Neural cell (in vitro differentiated cells): ENCODE measurements at regions not wholly inside any gene's neighbourhood (a gene's known extent, or its start where the extent isn't known, plus 50 kb on each side); places are given as distances from the start of the nearest gene placed in this dataset.
"Not testable (repeated sequence)": the region's sequence is repeated elsewhere in the genome, so short reads cannot be mapped to it uniquely, and the experiment has no call there.

ENCODE experiments used
- H2AFZ ChIP-seq: fragments of 200-600, 300-800 bp; sonication (generic), shearing (Covaris generic); 2 replicates; pipeline ENCODE4 v1.6.0; 2014; ENCODE audit warnings: low read depth, mild to moderate bottlenecking, antibody characterized with exemption, low read length, moderate library complexity
- H3F3A ChIP-seq: fragments of 200-600 bp; shearing (Covaris generic); 2 replicates; pipeline ENCODE4 v1.6.1; 2016; ENCODE audit warnings: mild to moderate bottlenecking, moderate library complexity, mixed read lengths, antibody characterized with exemption, low read length; ENCODE audit not compliant: insufficient read depth, poor library complexity, severe bottlenecking
- H3K27ac ChIP-seq: fragments of 200-600, 300-800 bp; sonication (generic), shearing (Covaris generic); 2 replicates; pipeline ENCODE4 v1.5.1; 2014; ENCODE audit warnings: mild to moderate bottlenecking, low read length, moderate library complexity
- H3K27me3 ChIP-seq: fragments of 300-800, 200-600 bp; sonication (generic), shearing (Covaris generic); 2 replicates; pipeline ENCODE4 v1.6.0; 2014; ENCODE audit warnings: mild to moderate bottlenecking, low read depth, low read length, moderate library complexity; ENCODE audit not compliant: insufficient read depth
- H3K36me3 ChIP-seq: fragments of 300-800, 200-600 bp; sonication (generic), shearing (Covaris generic); 2 replicates; pipeline ENCODE4 v1.5.1; 2014; ENCODE audit warnings: mild to moderate bottlenecking, antibody characterized with exemption, low read length, moderate library complexity; ENCODE audit not compliant: insufficient read depth
- H3K4me2 ChIP-seq: fragments of 300-800, 200-600 bp; sonication (generic), shearing (Covaris generic); 2 replicates; pipeline ENCODE4 v1.6.0; 2014; ENCODE audit warnings: mild to moderate bottlenecking, low read length
- H3K4me3 ChIP-seq: fragments of 300-800, 200-600 bp; sonication (generic), shearing (Covaris generic); 2 replicates; pipeline ENCODE4 v1.5.1; 2014; ENCODE audit warnings: mild to moderate bottlenecking, low read length, moderate library complexity
- H3K79me2 ChIP-seq: fragments of 200-600 bp; shearing (Covaris generic); replicated peaks from 2 replicates; pipeline ENCODE4 v1.6.0; 2014; ENCODE audit warnings: mild to moderate bottlenecking, low read length, moderate library complexity; ENCODE audit not compliant: insufficient read depth
- H3K9ac ChIP-seq: fragments of 300-800, 200-600 bp; sonication (generic), shearing (Covaris generic); 2 replicates; pipeline ENCODE4 v1.6.1; 2016; ENCODE audit warnings: mild to moderate bottlenecking, low read length, mixed read lengths
- H3K9me2 ChIP-seq: fragments of 200-600 bp; shearing (Covaris generic); 2 replicates; pipeline ENCODE4 v1.6.1; 2016; ENCODE audit warnings: mild to moderate bottlenecking, low read length, mixed read lengths; ENCODE audit not compliant: insufficient read depth
- H3K9me3 ChIP-seq: fragments of 200-600, 300-800 bp; sonication (generic), shearing (Covaris generic); 2 replicates; pipeline ENCODE4 v1.6.1; 2016; ENCODE audit warnings: mild to moderate bottlenecking, mixed run types, low read length, moderate library complexity, mixed read lengths
- H4K20me1 ChIP-seq: fragments of 200-600 bp; shearing (Covaris generic); 2 replicates; pipeline ENCODE4 v1.6.1; 2016; ENCODE audit warnings: mild to moderate bottlenecking, mixed run types; ENCODE audit not compliant: insufficient read depth
- CTCF ChIP-seq: fragments of 450-650 bp; IDR thresholded peaks from 2 replicates; pipeline ENCODE4 v1.5.1; 2014; ENCODE audit warnings: antibody characterized with exemption, mild to moderate bottlenecking, moderate library complexity; ENCODE audit not compliant: poor library complexity, severe bottlenecking
- EP300 ChIP-seq: fragments of 450-650 bp; conservative IDR thresholded peaks from 2 replicates; pipeline ENCODE4 v1.6.1; 2014; ENCODE audit warnings: antibody characterized with exemption, mild to moderate bottlenecking, moderate library complexity; ENCODE audit not compliant: poor library complexity, severe bottlenecking
- EZH2 ChIP-seq: fragments of 200-600, 300-800 bp; shearing (Covaris generic), sonication (generic); IDR thresholded peaks from 2 replicates; pipeline ENCODE4 v1.6.1; 2014; ENCODE audit warnings: antibody characterized with exemption, low read length, borderline replicate concordance, mild to moderate bottlenecking; ENCODE audit not compliant: insufficient read depth, poor library complexity, severe bottlenecking
- MXI1 ChIP-seq: fragments of 450-650 bp; conservative IDR thresholded peaks from 2 replicates; pipeline ENCODE4 v1.6.1; 2014; ENCODE audit warnings: antibody characterized with exemption, mild to moderate bottlenecking; ENCODE audit not compliant: poor library complexity, severe bottlenecking
- POLR2AphosphoS5 ChIP-seq: IDR thresholded peaks from 2 replicates; pipeline ENCODE4 v1.6.1; 2012
- RAD21 ChIP-seq: fragments of 450-650 bp; conservative IDR thresholded peaks from 2 replicates; pipeline ENCODE4 v1.6.1; 2014; ENCODE audit warnings: antibody characterized with exemption, mild to moderate bottlenecking, moderate library complexity
- SMC3 ChIP-seq: fragments of 450-650 bp; conservative IDR thresholded peaks from 2 replicates; pipeline ENCODE4 v1.6.1; 2014; ENCODE audit warnings: antibody characterized with exemption, mild to moderate bottlenecking, moderate library complexity; ENCODE audit not compliant: poor library complexity
- TAF1 ChIP-seq: IDR thresholded peaks from 2 replicates; pipeline ENCODE4 v1.6.1; 2012; ENCODE audit warnings: low read depth
- TF ChIP-seq, protein P1 (sequence below): IDR thresholded peaks from 2 replicates; pipeline ENCODE4 v1.6.1; 2012; ENCODE audit warnings: borderline replicate concordance

- Histone ChIP-seq H3K9ac (no peak overlapping the region), H3K9me2 (no peaks in the 10 kb centered on the region), H3K4me2 (no peak overlapping the region), H3K79me2 (no peaks in the 10 kb centered on the region), H3K9me3 (no peaks in the 10 kb centered on the region), H3K27me3 (no peaks in the 10 kb centered on the region), H3F3A (no peaks in the 10 kb centered on the region), H3K4me3 (no peak overlapping the region), H2AFZ (no peak overlapping the region), H4K20me1 (no peaks in the 10 kb centered on the region), H3K36me3 (no peaks in the 10 kb centered on the region), H3K27ac (no peak overlapping the region)
- TF ChIP-seq CTCF (no peak), MXI1 (no peak), EZH2 (no peak), SMC3 (no peak), TAF1 (no peak), EP300 (no peak), POLR2AphosphoS5 (no peak), RAD21 (no peak)
- TF ChIP-seq, protein P1, sequence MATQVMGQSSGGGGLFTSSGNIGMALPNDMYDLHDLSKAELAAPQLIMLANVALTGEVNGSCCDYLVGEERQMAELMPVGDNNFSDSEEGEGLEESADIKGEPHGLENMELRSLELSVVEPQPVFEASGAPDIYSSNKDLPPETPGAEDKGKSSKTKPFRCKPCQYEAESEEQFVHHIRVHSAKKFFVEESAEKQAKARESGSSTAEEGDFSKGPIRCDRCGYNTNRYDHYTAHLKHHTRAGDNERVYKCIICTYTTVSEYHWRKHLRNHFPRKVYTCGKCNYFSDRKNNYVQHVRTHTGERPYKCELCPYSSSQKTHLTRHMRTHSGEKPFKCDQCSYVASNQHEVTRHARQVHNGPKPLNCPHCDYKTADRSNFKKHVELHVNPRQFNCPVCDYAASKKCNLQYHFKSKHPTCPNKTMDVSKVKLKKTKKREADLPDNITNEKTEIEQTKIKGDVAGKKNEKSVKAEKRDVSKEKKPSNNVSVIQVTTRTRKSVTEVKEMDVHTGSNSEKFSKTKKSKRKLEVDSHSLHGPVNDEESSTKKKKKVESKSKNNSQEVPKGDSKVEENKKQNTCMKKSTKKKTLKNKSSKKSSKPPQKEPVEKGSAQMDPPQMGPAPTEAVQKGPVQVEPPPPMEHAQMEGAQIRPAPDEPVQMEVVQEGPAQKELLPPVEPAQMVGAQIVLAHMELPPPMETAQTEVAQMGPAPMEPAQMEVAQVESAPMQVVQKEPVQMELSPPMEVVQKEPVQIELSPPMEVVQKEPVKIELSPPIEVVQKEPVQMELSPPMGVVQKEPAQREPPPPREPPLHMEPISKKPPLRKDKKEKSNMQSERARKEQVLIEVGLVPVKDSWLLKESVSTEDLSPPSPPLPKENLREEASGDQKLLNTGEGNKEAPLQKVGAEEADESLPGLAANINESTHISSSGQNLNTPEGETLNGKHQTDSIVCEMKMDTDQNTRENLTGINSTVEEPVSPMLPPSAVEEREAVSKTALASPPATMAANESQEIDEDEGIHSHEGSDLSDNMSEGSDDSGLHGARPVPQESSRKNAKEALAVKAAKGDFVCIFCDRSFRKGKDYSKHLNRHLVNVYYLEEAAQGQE, result no peak
These were observed 270.5 kb downstream of the CXCL12 start for GRCh38 chr10:44114441-44114840.

- H3F3A ChIP-seq, H3K9me3 ChIP-seq, H3K36me3 ChIP-seq, H3K9me2 ChIP-seq, H3K79me2 ChIP-seq, H3K27me3 ChIP-seq, H3K9ac ChIP-seq, H2AFZ ChIP-seq, H3K4me2 ChIP-seq, H3K27ac ChIP-seq, H3K4me3 ChIP-seq, H4K20me1 ChIP-seq: not testable (repeated sequence)
These were observed 272.6 kb downstream of the CXCL12 start for GRCh38 chr10:44112280-44112679.

DNA sequence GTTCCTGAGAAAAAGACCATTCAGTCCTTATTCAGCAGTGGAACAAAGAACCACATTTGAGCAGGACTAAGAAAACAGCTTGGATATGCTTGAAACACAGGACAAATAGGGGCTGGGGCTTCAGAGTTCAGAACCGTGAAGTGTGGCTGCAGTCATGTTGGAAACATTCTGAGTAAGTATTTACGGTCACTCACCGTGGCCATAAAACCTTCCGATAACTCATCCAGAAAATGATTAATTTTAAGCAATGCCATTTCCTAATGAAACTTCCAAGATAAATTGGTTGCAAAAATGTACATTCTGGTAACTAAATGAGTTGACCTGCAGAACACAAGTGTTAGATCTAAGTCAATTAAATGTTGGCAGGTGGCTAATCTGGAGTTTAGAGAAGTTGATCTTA, 279.2 kb downstream of the CXCL12 start:
- Histone ChIP-seq H3K9me3 (no peaks in the 10 kb centered on the region), H3K4me2 (no peak overlapping the region), H3K9me2 (no peaks in the 10 kb centered on the region)

More for the DNA sequence above, 279.2 kb downstream of the CXCL12 start:
- Histone ChIP-seq H3K36me3 (no peaks in the 10 kb centered on the region), H2AFZ (no peak overlapping the region), H3K27ac (no peak overlapping the region), H3K9ac (no peak overlapping the region), H3F3A (no peaks in the 10 kb centered on the region), H3K4me3 (no peak overlapping the region), H4K20me1 (no peaks in the 10 kb centered on the region), H3K79me2 (no peaks in the 10 kb centered on the region), H3K27me3 (no peaks in the 10 kb centered on the region)
- no peak for TF ChIP-seq RAD21
- no peak for TF ChIP-seq TAF1
- no peak for TF ChIP-seq EZH2
- TF ChIP-seq MXI1, result no peak
- TF ChIP-seq, protein P1, result no peak
- TF ChIP-seq EP300, result no peak
- TF ChIP-seq CTCF, result no peak
- TF ChIP-seq POLR2AphosphoS5, result no peak
- TF ChIP-seq SMC3, result no peak
